ENCODE measurements at regions not wholly inside any gene's neighbourhood (a gene's known extent, or its start where the extent isn't known, plus 50 kb on each side); places are given as distances from the start of the nearest gene placed in this dataset.
"Not testable (repeated sequence)": the region's sequence is repeated elsewhere in the genome, so short reads cannot be mapped to it uniquely, and the experiment has no call there.

GRCh38 chr16:13480801-13481200 lies 439.2 kb upstream of the ERCC4 start:
- WGBS, 2 donors, result 51 to 54% methylated on average over 4 of the region's 4 CpGs
- DNase-seq (no peak), ATAC-seq (no peak)
- Histone ChIP-seq H3K4me1 (no peaks in the 10 kb centered on the region), H3K36me3 (replicated peaks in 1 of 2; ENCODE audit: insufficient read depth in 1 of 2, low read depth in 2 of 2) (no peaks in the 10 kb centered on the region), H3K27me3 (no peaks in the 10 kb centered on the region), H3K27ac (no peak overlapping the region), H3K9me3 (no peaks in the 10 kb centered on the region), H3K4me3 (no peak overlapping the region)
- TF ChIP-seq CTCF (IDR thresholded peaks at IDR 0.05) (no peak), POLR2A (IDR thresholded peaks at IDR 0.05) (no peak)
- intact Hi-C loops (cut with DNase I), result no loop called here

- Histone ChIP-seq H3K4me3 (no peak overlapping the region), H3K9me3 (no peaks in the 10 kb centered on the region), H3K27me3 (no peaks in the 10 kb centered on the region), H3K27ac (no peak overlapping the region), H3K36me3 (replicated peaks in 1 of 2; ENCODE audit: insufficient read depth in 1 of 2, low read depth in 2 of 2) (no peaks in the 10 kb centered on the region), H3K4me1 (no peaks in the 10 kb centered on the region)
- DNase-seq (no peak), ATAC-seq (no peak)
- TF ChIP-seq POLR2A (IDR thresholded peaks at IDR 0.05), result no peak
- TF ChIP-seq CTCF (IDR thresholded peaks at IDR 0.05), result no peak
- intact Hi-C loops (cut with DNase I), result no loop called here
- WGBS, 2 donors, result 66 to 74% methylated on average over 3 of the region's 3 CpGs
These were observed 436.8 kb upstream of the ERCC4 start for GRCh38 chr16:13483121-13483520.

- H3K9me3 ChIP-seq; intact Hi-C loops (cut with DNase I); H3K4me3 ChIP-seq; DNase-seq; H3K27ac ChIP-seq; H3K36me3 ChIP-seq (replicated peaks in 1 of 2; ENCODE audit: insufficient read depth in 1 of 2, low read depth in 2 of 2); ATAC-seq; H3K4me1 ChIP-seq; H3K27me3 ChIP-seq: not testable (repeated sequence)
- WGBS, 2 donors, result 51 to 53% methylated on average over 3 of the region's 3 CpGs
These were observed 430.5 kb upstream of the ERCC4 start for GRCh38 chr16:13489416-13489815.

- ATAC-seq (no peak), DNase-seq (no peak)
- intact Hi-C loops (cut with DNase I), result no loop called here
- Histone ChIP-seq H3K4me1 (no peaks in the 10 kb centered on the region), H3K27ac (no peak overlapping the region), H3K4me3 (no peak overlapping the region), H3K36me3 (replicated peaks in 1 of 2; ENCODE audit: insufficient read depth in 1 of 2, low read depth in 2 of 2) (no peaks in the 10 kb centered on the region), H3K9me3 (no peaks in the 10 kb centered on the region), H3K27me3 (no peaks in the 10 kb centered on the region)
- 60 to 71% methylated on average over 4 of the region's 4 CpGs for WGBS, 2 donors
- TF ChIP-seq POLR2A (IDR thresholded peaks at IDR 0.05) (no peak), CTCF (IDR thresholded peaks at IDR 0.05) (no peak)
These were observed 427.9 kb upstream of the ERCC4 start for GRCh38 chr16:13492046-13492445.

GRCh38 chr16:13503960-13504635 lies 415.9 kb upstream of the ERCC4 start:
- no peak overlapping the region for H3K4me3 ChIP-seq
- H3K36me3 ChIP-seq (replicated peaks in 1 of 2; ENCODE audit: insufficient read depth in 1 of 2, low read depth in 2 of 2), result no peaks in the 10 kb centered on the region
- DNase-seq (no peak), ATAC-seq (no peak)
- intact Hi-C loops (cut with DNase I), result no loop called here
- no peaks in the 10 kb centered on the region for H3K27me3 ChIP-seq
- H3K4me1 ChIP-seq, result no peaks in the 10 kb centered on the region
- no peak overlapping the region for H3K27ac ChIP-seq
- H3K9me3 ChIP-seq, result no peaks in the 10 kb centered on the region
- 61 to 67% methylated on average over 5 of the region's 5 CpGs for WGBS, 2 donors
- no peak for TF ChIP-seq POLR2A (IDR thresholded peaks at IDR 0.05)
- TF ChIP-seq CTCF (IDR thresholded peaks at IDR 0.05), result no peak
